Umbilical cord (tissue), 1 donor: ENCODE measurements at regions not wholly inside any gene's neighbourhood (a gene's known extent, or its start where the extent isn't known, plus 50 kb on each side); places are given as distances from the start of the nearest gene placed in this dataset.
A peak's percentile ranks its signal among the peaks of the same experiment; 100 is the strongest.

Experiments used
- DNase-seq: peaks from one replicate; pipeline ENCODE4 v3.0.0-alpha.2; 2015; ENCODE audit warnings: low spot score

GRCh38 chr1:229953736-229954326 is 113.2 kb upstream of the GALNT2 start:
- DNase-seq, result no peak

GRCh38 chr1:229964281-229964680 is 102.8 kb upstream of the GALNT2 start:
- no peak for DNase-seq

GRCh38 chr1:229970714-229971113 is 96.3 kb upstream of the GALNT2 start:
- DNase-seq, result no peak

- DNase-seq, result no peak
Observed at GRCh38 chr1:229971141-229971540, 95.9 kb upstream of the GALNT2 start.

- no peak for DNase-seq
Observed at GRCh38 chr1:229972600-229973296, 94.3 kb upstream of the GALNT2 start.

GRCh38 chr1:229973297-229973612 is 93.8 kb upstream of the GALNT2 start:
- no peak for DNase-seq

- DNase-seq, result no peak
Observed at GRCh38 chr1:229975047-229975446, 92.0 kb upstream of the GALNT2 start.

GRCh38 chr1:229980009-229980408 is 87.0 kb upstream of the GALNT2 start:
- no peak for DNase-seq

GRCh38 chr1:229981736-229982135 is 85.3 kb upstream of the GALNT2 start:
- no peak for DNase-seq

GRCh38 chr1:229984310-229984991 is 82.6 kb upstream of the GALNT2 start:
- no peak for DNase-seq

GRCh38 chr1:229984992-229985612 is 81.9 kb upstream of the GALNT2 start:
- no peak for DNase-seq

- no peak for DNase-seq
Observed at GRCh38 chr1:229985613-229986010, 81.4 kb upstream of the GALNT2 start.

GRCh38 chr1:229986737-229987337 is 80.2 kb upstream of the GALNT2 start:
- DNase-seq, result peak; percentile 36

GRCh38 chr1:229987953-229988352 is 79.1 kb upstream of the GALNT2 start:
- DNase-seq, result no peak

- no peak for DNase-seq
Observed at GRCh38 chr1:229988534-229988933, 78.5 kb upstream of the GALNT2 start.

- DNase-seq, result no peak
Observed at GRCh38 chr1:229989591-229990248, 77.3 kb upstream of the GALNT2 start.

- DNase-seq, result no peak
Observed at GRCh38 chr1:229990326-229990725, 76.7 kb upstream of the GALNT2 start.

GRCh38 chr1:229991104-229991513 is 75.9 kb upstream of the GALNT2 start:
- no peak for DNase-seq

GRCh38 chr1:229991724-229992333 is 75.2 kb upstream of the GALNT2 start:
- DNase-seq, result no peak

GRCh38 chr1:229993060-229993459 is 74.0 kb upstream of the GALNT2 start:
- no peak for DNase-seq

- DNase-seq, result no peak
Observed at GRCh38 chr1:229993894-229994293, 73.1 kb upstream of the GALNT2 start.
